GM12891 (cell line): ENCODE measurements at regions not wholly inside any gene's neighbourhood (a gene's known extent, or its start where the extent isn't known, plus 50 kb on each side); places are given as distances from the start of the nearest gene placed in this dataset.

Experiments
- POLR2A ChIP-seq: IDR thresholded peaks from 2 replicates; pipeline ENCODE4 v1.6.1; 2011; ENCODE audit warnings: low read depth, low read length, control low read depth
- POLR2AphosphoS5 ChIP-seq: IDR thresholded peaks from 2 replicates; pipeline ENCODE4 v1.6.1; 2011; ENCODE audit warnings: low read depth, low read length, control low read depth
- TAF1 ChIP-seq: IDR thresholded peaks from 2 replicates; pipeline ENCODE4 v1.6.1; 2011; ENCODE audit warnings: low read depth, low read length, control low read depth

- TF ChIP-seq TAF1, result no peak
- TF ChIP-seq POLR2A, result no peak
- no peak for TF ChIP-seq POLR2AphosphoS5
These were observed 100.6 kb upstream of the LIFR start for GRCh38 chr5:38657020-38657419.
